MM.1S (cell line): ENCODE measurements at regions not wholly inside any gene's neighbourhood (a gene's known extent, or its start where the extent isn't known, plus 50 kb on each side); places are given as distances from the start of the nearest gene placed in this dataset.

Experiments
- DNase-seq: peaks from one replicate; pipeline ENCODE4 v3.0.0-alpha.2; 2015
- H2AFZ ChIP-seq: fragments of 300-600 bp; sonication (generic); 2 replicates; pipeline ENCODE4 v1.6.0; 2016; ENCODE audit warnings: antibody characterized with exemption, low read length
- H3F3A ChIP-seq: fragments of 300-600 bp; sonication (generic); 2 replicates; pipeline ENCODE4 v1.6.1; 2016; ENCODE audit warnings: mild to moderate bottlenecking, antibody characterized with exemption, low read length, moderate library complexity, mixed read lengths; ENCODE audit not compliant: insufficient read depth
- H3K27ac ChIP-seq: fragments of 300-600 bp; sonication (generic); 2 replicates; pipeline ENCODE4 v1.5.1; 2016; ENCODE audit warnings: mild to moderate bottlenecking, low read length
- H3K27me3 ChIP-seq: fragments of 300-600 bp; sonication (generic); replicated peaks from 2 replicates; pipeline ENCODE4 v1.6.0; 2016; ENCODE audit warnings: low read length; ENCODE audit not compliant: insufficient read depth
- H3K36me3 ChIP-seq: fragments of 300-600 bp; sonication (generic); replicated peaks from 2 replicates; pipeline ENCODE4 v1.6.1; 2016; ENCODE audit warnings: mild to moderate bottlenecking, low read length, mixed read lengths; ENCODE audit not compliant: insufficient read depth
- H3K4me1 ChIP-seq: fragments of 300-600 bp; sonication (generic); 2 replicates; pipeline ENCODE4 v1.6.1; 2016; ENCODE audit warnings: low read length, mixed read lengths
- H3K4me2 ChIP-seq: fragments of 300-600 bp; sonication (generic); 2 replicates; pipeline ENCODE4 v1.6.0; 2016; ENCODE audit warnings: low read depth, low read length
- H3K4me3 ChIP-seq: fragments of 300-600 bp; sonication (generic); 2 replicates; pipeline ENCODE4 v1.5.1; 2016; ENCODE audit warnings: low read length, mixed read lengths
- H3K79me2 ChIP-seq: fragments of 300-600 bp; sonication (generic); 2 replicates; pipeline ENCODE4 v1.6.1; 2016; ENCODE audit warnings: mixed run types, low read length, mixed read lengths
- H3K9ac ChIP-seq: fragments of 300-600 bp; sonication (generic); 2 replicates; pipeline ENCODE4 v1.6.1; 2016; ENCODE audit warnings: low read length, mixed read lengths
- H3K9me2 ChIP-seq: fragments of 300-600 bp; sonication (generic); replicated peaks from 2 replicates; pipeline ENCODE4 v1.6.1; 2016; ENCODE audit warnings: mild to moderate bottlenecking, low read length, mixed read lengths; ENCODE audit not compliant: insufficient read depth
- H3K9me3 ChIP-seq: fragments of 300-600 bp; sonication (generic); replicated peaks from 2 replicates; pipeline ENCODE4 v1.6.1; 2016; ENCODE audit warnings: mild to moderate bottlenecking, low read length, mixed read lengths; ENCODE audit not compliant: insufficient read depth
- H4K20me1 ChIP-seq: fragments of 300-600 bp; sonication (generic); 2 replicates; pipeline ENCODE4 v1.6.1; 2016; ENCODE audit warnings: mild to moderate bottlenecking, low read length, moderate library complexity, mixed read lengths; ENCODE audit not compliant: insufficient read depth
- CTCF ChIP-seq: fragments of 300-600 bp; sonication (generic); IDR thresholded peaks from 2 replicates; pipeline ENCODE4 v1.5.1; 2016; ENCODE audit warnings: antibody characterized with exemption, low read length, mixed read lengths
- EZH2 ChIP-seq: fragments of 300-600 bp; sonication (generic); optimal IDR thresholded peaks from 2 replicates; pipeline ENCODE3; 2017; ENCODE audit warnings: low read depth, mild to moderate bottlenecking, antibody characterized with exemption, low read length, mixed read lengths
- EZH2phosphoT487 ChIP-seq: fragments of 300-600 bp; sonication (generic); IDR thresholded peaks from 2 replicates; pipeline ENCODE4 v1.6.1; 2018; ENCODE audit warnings: antibody characterized with exemption, low read length

- no peak for DNase-seq
- H3K4me3 ChIP-seq, result no peak overlapping the region
- H3K36me3 ChIP-seq, result no peaks in the 10 kb centered on the region
- TF ChIP-seq EZH2 (no peak), CTCF (no peak), EZH2phosphoT487 (no peak)
- H3K4me1 ChIP-seq, result no peaks in the 10 kb centered on the region
- no peaks in the 10 kb centered on the region for H3K79me2 ChIP-seq
- no peaks in the 10 kb centered on the region for H4K20me1 ChIP-seq
- H3K9me3 ChIP-seq, result no peaks in the 10 kb centered on the region
- no peaks in the 10 kb centered on the region for H3K27me3 ChIP-seq
- no peak overlapping the region for H3K4me2 ChIP-seq
- H2AFZ ChIP-seq, result no peak overlapping the region
- no peak overlapping the region for H3K27ac ChIP-seq
- H3K9me2 ChIP-seq, result no peaks in the 10 kb centered on the region
- H3F3A ChIP-seq, result no peaks in the 10 kb centered on the region
- H3K9ac ChIP-seq, result no peak overlapping the region
Observed at GRCh38 chr18:72601481-72601880, 57.3 kb upstream of the CBLN2 start.
